ENCODE measurements at regions not wholly inside any gene's neighbourhood (a gene's known extent, or its start where the extent isn't known, plus 50 kb on each side); places are given as distances from the start of the nearest gene placed in this dataset.

GRCh38 chr7:54299426-54299825 is 242.7 kb upstream of the VSTM2A start:
- Histone ChIP-seq H3K23me2 (ENCODE audit: low read depth, low read length) (no peaks in the 10 kb centered on the region), H3K56ac (replicated peaks; ENCODE audit: insufficient read length, low read depth, low read length) (no peak overlapping the region), H3K9ac (replicated peaks in 1 of 4; ENCODE audit: extremely low read depth in 1 of 4, low read depth in 3 of 4, low read length in 3 of 4) (no peak overlapping the region), H3K4me1 (replicated peaks in 1 of 4; ENCODE audit: control insufficient read depth in 3 of 4, insufficient read depth in 4 of 4, low read length in 3 of 4) (no peaks in the 10 kb centered on the region), H4K20me1 (replicated peaks in 1 of 2; ENCODE audit: control insufficient read depth in 1 of 2, insufficient read depth in 2 of 2, low read length in 2 of 2) (no peaks in the 10 kb centered on the region), H2BK120ac (replicated peaks; ENCODE audit: low read depth, low read length) (no peak overlapping the region), H2AK5ac (ENCODE audit: low read depth, low read length) (no peak overlapping the region), H4K5ac (ENCODE audit: insufficient read length, low read depth, low read length) (no peak overlapping the region), H4K91ac (replicated peaks; ENCODE audit: insufficient read length, low read length) (no peak overlapping the region), H3K79me1 (ENCODE audit: low read depth, low read length) (no peaks in the 10 kb centered on the region), H2AFZ (ENCODE audit: low read length) (no peak overlapping the region), H3K4me2 (ENCODE audit: insufficient read depth in 1 of 2, low read depth in 2 of 2, low read length in 2 of 2) (no peak overlapping the region), H3K18ac (ENCODE audit: extremely low read depth, low read length) (no peak overlapping the region), H3K79me2 (ENCODE audit: control insufficient read depth in 1 of 2, insufficient read depth in 2 of 2, low read length in 2 of 2) (no peaks in the 10 kb centered on the region), H3K14ac (ENCODE audit: insufficient read length) (no peak overlapping the region), H2BK15ac (ENCODE audit: low read length) (no peak overlapping the region), H3K9me3 (ENCODE audit: insufficient read depth in 2 of 2, low read depth in 1 of 2, low read length in 1 of 2) (no peaks in the 10 kb centered on the region), H3K27ac (ENCODE audit: low read depth, low read length) (no peak overlapping the region), H3K27me3 (replicated peaks in 1 of 4; ENCODE audit: control insufficient read depth in 3 of 4, extremely low read depth in 1 of 4, insufficient read depth in 3 of 4, low read length in 3 of 4) (no peaks in the 10 kb centered on the region), H4K8ac (ENCODE audit: extremely low read depth, insufficient read depth, low read length) (no peak overlapping the region), H3K4ac (replicated peaks; ENCODE audit: insufficient read length, low read depth, low read length) (no peak overlapping the region), H3K36me3 (ENCODE audit: control insufficient read depth in 2 of 4, insufficient read depth in 4 of 4, low read length in 3 of 4) (no peaks in the 10 kb centered on the region), H2BK20ac (ENCODE audit: low read length) (no peak overlapping the region), H2BK12ac (ENCODE audit: low read depth, low read length) (no peak overlapping the region), H2BK5ac (ENCODE audit: low read depth, low read length) (no peak overlapping the region), H3K4me3 (ENCODE audit: extremely low read depth in 1 of 4, insufficient read depth in 2 of 4, low read depth in 3 of 4, low read length in 4 of 4) (no peak overlapping the region), H3K23ac (ENCODE audit: insufficient read length) (no peak overlapping the region)
- FAIRE-seq (no peak), DNase-seq (ENCODE audit: low read depth in 1 of 2, low spot score in 2 of 2) (no peak)
- CTCF ChIA-PET (ENCODE audit: partially characterized antibody): no interaction called here
- POLR2A ChIA-PET (ENCODE audit: partially characterized antibody): no interaction called here
- WGBS, 2 experiments (ENCODE audit: extremely low coverage in 1 of 2, insufficient coverage in 1 of 2, insufficient read length in 1 of 2, insufficient replicate concordance in 2 of 2, low coverage in 1 of 2, low lambda C conversion rate in 2 of 2, missing lambda C conversion rate in 1 of 2): 78% methylated on average over 4 of the region's 4 CpGs; no CpG with 5 or more reads in 1 of the 2 experiments
- no peak for TF ChIP-seq CBX5 (IDR thresholded peaks at IDR 0.05; ENCODE audit: low read depth, low read length)
- no peak for TF ChIP-seq BACH1 (IDR thresholded peaks at IDR 0.05; ENCODE audit: low read length)
- no peak for TF ChIP-seq POU5F1 (IDR thresholded peaks at IDR 0.05; ENCODE audit: low read depth, low read length)
- TF ChIP-seq PHF8 (conservative IDR thresholded peaks at IDR 0.05; ENCODE audit: low read depth, low read length): no peak
- no peak for TF ChIP-seq TBP (IDR thresholded peaks at IDR 0.05; ENCODE audit: low read depth, low read length)
- TF ChIP-seq GTF2F1 (IDR thresholded peaks at IDR 0.05; ENCODE audit: borderline replicate concordance, low read depth, low read length): no peak
- TF ChIP-seq TAF7 (optimal IDR thresholded peaks at IDR 0.05; ENCODE audit: borderline replicate concordance, low read depth, low read length): no peak
- no peak for TF ChIP-seq JUND (IDR thresholded peaks at IDR 0.05; ENCODE audit: low read length)
- TF ChIP-seq SIX5 (IDR thresholded peaks at IDR 0.05; ENCODE audit: low read depth, low read length): no peak
- no peak for TF ChIP-seq SRF (IDR thresholded peaks at IDR 0.05; ENCODE audit: low read depth, low read length)
- no peak for TF ChIP-seq KDM4A (IDR thresholded peaks at IDR 0.05; ENCODE audit: low read depth, low read length, severe bottlenecking)

All from H1 (cell line).